Neural progenitor cell (in vitro differentiated cells): ENCODE measurements at regions not wholly inside any gene's neighbourhood (a gene's known extent, or its start where the extent isn't known, plus 50 kb on each side); places are given as distances from the start of the nearest gene placed in this dataset.

Experiments
- CTCF ChIP-seq: fragments of 200-600 bp; sonication (generic); IDR thresholded peaks from 2 replicates; pipeline ENCODE4 v1.5.1; 2017; ENCODE audit warnings: antibody characterized with exemption, mild to moderate bottlenecking
- EZH2 ChIP-seq: fragments of 200-600 bp; sonication (generic); IDR thresholded peaks from 2 replicates; pipeline ENCODE4 v1.6.1; 2017; ENCODE audit warnings: antibody characterized with exemption, mild to moderate bottlenecking, moderate library complexity

- peak; percentile 34 for TF ChIP-seq CTCF
- TF ChIP-seq EZH2 = no peak
These were observed 426.6 kb upstream of the CDH11 start for GRCh38 chr16:65548470-65548869.
